ENCODE measurements at regions not wholly inside any gene's neighbourhood (a gene's known extent, or its start where the extent isn't known, plus 50 kb on each side); places are given as distances from the start of the nearest gene placed in this dataset.

DNA sequence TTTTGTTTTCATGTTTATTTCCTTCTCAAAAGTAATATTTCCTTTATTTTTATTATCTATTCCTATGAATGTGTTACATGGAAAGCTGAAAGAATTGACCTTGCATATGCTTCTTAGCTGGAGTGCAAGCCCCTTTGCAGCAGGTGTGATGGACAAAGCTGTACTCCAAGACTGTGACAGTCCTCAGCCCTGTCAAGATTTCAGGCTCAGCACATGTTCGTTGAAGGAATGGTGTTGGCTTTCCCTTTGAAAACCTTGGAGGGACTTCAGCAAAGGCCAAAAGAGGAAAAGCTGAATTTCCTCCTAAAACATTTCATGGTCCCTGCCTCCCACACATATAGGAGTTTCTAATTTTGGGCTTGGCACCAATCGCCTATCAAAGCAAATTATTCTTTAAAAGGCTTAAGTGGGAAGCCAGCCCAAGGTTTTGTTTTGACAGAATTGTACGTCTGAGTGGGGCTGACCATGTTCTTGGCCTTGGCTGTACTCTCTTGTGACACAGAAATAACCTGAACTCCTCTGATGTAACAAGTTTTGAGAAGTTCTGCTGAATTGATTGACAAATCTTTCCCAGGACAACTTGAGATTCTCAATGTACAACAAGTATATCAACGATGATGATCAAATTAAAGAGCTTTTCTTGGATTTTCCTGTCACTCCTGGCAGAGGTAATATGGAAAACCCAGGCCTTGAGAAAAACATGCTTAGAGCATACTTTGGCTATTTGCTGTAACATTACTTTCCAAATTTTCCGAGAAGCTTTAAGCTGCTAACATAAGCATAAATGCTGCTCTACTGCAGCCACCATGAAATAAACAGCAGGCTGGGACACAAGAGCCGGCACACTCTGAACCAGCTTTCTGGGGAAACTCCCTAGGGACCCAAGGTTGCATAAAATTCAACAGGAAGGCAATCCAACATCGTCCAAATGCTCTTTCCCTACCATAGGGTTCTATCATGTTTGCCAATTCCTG is 135.7 kb upstream of the ZNF648 start:
- TF ChIP-seq POLR2A (IDR thresholded peaks at IDR 0.05) = no peak
- TF ChIP-seq, protein P1, sequence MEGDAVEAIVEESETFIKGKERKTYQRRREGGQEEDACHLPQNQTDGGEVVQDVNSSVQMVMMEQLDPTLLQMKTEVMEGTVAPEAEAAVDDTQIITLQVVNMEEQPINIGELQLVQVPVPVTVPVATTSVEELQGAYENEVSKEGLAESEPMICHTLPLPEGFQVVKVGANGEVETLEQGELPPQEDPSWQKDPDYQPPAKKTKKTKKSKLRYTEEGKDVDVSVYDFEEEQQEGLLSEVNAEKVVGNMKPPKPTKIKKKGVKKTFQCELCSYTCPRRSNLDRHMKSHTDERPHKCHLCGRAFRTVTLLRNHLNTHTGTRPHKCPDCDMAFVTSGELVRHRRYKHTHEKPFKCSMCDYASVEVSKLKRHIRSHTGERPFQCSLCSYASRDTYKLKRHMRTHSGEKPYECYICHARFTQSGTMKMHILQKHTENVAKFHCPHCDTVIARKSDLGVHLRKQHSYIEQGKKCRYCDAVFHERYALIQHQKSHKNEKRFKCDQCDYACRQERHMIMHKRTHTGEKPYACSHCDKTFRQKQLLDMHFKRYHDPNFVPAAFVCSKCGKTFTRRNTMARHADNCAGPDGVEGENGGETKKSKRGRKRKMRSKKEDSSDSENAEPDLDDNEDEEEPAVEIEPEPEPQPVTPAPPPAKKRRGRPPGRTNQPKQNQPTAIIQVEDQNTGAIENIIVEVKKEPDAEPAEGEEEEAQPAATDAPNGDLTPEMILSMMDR (IDR thresholded peaks at IDR 0.05) = no peak
